GM21528 (cell line): ENCODE measurements at regions not wholly inside any gene's neighbourhood (a gene's known extent, or its start where the extent isn't known, plus 50 kb on each side); places are given as distances from the start of the nearest gene placed in this dataset.

Experiments
- ATAC-seq: cut with Tn5 transposase; IDR thresholded peaks from one replicate; pipeline ENCODE4 v1.9.1; 2021; ENCODE audit warnings: mild to moderate bottlenecking, moderate library complexity; ENCODE audit not compliant: unreplicated experiment, low FRiP score

GRCh38 chr9:121568343-121569265 lies 69.0 kb upstream of the GGTA1 start:
- no peak for ATAC-seq

DNA sequence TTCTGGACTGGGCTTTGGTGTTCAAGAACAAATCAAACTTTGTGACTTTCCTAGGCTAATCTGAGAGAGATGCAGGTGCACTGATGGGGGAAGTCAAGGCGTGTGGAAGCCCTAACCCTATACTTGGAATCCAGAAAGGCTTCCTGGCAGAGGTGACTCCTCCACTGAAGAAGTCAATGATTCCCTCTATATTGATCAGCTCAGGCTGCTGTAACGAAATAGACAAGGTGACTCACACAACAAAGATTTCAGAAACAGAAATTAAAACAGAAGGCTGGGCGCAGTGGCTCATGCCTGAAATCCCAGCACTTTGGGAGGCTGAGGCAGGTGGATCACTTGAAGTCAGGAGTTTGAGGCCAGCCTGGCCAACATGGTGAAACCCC lies 69.6 kb upstream of the GGTA1 start:
- no peak for ATAC-seq

GRCh38 chr9:121572581-121572980 lies 72.9 kb upstream of the GGTA1 start:
- ATAC-seq: no peak

GRCh38 chr9:121573717-121574485 lies 74.3 kb upstream of the GGTA1 start:
- ATAC-seq: no peak

GRCh38 chr9:121574774-121575519 lies 75.3 kb upstream of the GGTA1 start:
- no peak for ATAC-seq

DNA sequence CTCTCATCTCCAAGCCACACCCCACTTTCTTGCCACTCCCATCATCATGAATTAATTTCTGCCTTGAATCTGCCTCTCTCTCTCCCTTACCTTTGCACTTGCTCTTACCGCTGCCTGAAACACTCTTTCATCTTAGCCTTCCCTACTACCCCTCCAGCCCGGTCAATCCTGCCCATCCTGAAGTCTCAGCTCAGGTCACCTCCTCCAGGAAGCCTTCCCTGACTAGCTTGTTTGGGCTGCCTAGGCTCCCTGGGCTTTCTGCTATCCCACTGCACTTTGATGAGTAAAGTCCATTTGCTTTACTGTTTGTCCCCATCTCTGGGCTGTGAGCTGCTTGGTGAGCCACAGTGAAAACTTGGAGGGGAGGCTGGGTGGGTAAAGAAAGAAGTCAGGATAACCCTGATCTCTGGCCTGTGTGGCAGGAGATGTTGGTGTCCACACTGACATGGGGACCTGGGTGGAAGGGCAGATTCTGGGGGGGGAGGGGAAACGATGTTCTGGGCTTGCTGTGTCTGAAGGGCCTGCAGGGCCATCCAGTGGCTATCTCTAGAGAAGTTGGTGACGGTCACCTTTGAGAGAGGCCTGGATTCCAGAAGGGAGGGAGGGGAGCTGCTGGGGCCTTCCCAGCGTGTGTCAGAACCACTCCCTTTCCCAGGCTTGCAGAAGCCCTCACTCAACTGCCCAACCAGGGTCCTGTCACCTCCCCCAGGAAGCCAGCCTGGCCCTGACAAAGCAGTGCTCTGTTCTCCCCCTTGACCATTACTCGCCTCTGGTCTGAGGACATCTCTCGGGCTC lies 75.0 kb upstream of the DAB2IP start:
- no peak for ATAC-seq

DNA sequence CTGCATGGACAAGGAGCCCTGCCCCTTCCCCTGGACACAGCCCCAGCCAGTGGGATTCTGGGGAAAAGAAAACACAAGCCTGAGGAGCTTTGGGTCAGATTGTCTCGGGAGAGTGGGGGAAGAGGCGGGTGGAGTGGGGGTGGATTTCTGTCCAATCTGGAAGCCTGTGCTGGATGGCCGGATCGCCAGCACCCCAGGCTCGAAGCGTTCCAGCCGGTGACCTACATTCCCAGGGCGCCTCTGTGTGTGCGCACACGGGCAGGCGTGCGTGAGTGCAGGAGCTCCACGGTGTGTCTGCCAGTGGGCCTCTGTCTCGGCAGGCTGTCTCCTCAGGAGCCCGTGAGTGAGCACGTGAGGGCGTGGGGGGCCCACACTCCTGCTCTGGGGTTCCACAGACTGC lies 74.3 kb upstream of the DAB2IP start:
- no peak for ATAC-seq

GRCh38 chr9:121577572-121577971 lies 73.9 kb upstream of the DAB2IP start:
- ATAC-seq: no peak

GRCh38 chr9:121581786-121582600 lies 69.4 kb upstream of the DAB2IP start:
- ATAC-seq: no peak

DNA sequence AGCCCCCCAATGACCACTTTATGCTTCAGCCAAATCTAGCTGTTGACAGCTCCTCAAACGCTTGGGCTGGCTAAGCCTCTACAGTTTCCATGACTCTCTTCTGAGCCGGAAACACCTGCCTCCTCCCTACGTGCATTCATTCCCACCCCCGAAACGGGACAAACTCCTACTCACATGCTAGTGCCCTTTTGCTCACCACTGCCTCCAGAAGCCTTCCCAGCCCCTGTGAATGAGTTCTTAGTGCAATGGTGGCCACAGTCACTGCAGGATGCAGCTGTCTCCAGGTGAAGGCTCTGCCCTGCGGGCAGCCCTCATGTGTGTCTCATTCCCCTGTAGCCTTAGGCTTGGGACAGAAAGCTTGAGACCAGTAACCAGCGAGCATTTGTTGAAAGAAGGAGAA lies 68.8 kb upstream of the DAB2IP start:
- ATAC-seq: no peak

- ATAC-seq: no peak
These were observed 67.0 kb upstream of the DAB2IP start for GRCh38 chr9:121584421-121584820.

- ATAC-seq: no peak
These were observed 63.6 kb upstream of the DAB2IP start for GRCh38 chr9:121587863-121588262.

- ATAC-seq: no peak
These were observed 61.4 kb upstream of the DAB2IP start for GRCh38 chr9:121589986-121590385.

DNA sequence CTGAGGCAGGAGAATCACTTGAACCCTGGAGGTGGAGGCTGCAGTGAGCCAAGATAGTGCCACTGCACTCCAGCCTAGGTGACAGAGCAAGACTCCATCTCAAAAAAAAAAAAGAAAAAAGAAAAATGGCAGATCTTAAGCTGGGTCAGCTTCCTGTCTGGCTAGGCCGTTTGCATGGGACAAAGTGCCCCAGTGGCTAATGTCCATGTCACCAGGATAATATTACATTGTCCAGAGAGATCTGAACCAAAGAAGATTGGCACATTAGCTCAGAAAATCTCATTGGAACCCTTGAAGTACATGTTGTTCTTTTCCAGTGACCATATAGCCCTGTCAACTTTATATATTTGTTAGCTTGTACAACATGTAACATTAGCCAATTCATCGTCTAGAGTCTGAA lies 59.2 kb upstream of the DAB2IP start:
- no peak for ATAC-seq

- no peak for ATAC-seq
These were observed 58.4 kb upstream of the DAB2IP start for GRCh38 chr9:121593066-121593465.

DNA sequence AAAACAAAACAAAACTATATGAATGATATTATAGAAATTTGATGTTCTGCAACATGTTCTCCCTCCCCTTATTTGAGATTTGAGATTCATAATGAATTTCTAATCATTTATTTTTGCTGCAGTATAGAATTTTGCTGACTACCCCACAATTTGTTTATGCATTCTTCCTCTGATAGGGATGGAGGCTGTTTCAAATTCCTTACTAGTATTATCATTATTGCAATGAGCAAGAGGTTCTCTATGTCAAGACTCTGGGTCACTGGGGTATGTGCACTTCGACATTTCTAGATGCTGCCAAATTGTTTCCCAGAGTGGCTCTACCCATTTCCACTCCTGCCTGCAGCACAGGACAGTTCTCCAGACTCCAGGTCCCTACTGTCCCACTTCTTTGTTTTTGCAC lies 54.9 kb upstream of the DAB2IP start:
- no peak for ATAC-seq

GRCh38 chr9:121597698-121598166 lies 53.7 kb upstream of the DAB2IP start:
- ATAC-seq: no peak

DNA sequence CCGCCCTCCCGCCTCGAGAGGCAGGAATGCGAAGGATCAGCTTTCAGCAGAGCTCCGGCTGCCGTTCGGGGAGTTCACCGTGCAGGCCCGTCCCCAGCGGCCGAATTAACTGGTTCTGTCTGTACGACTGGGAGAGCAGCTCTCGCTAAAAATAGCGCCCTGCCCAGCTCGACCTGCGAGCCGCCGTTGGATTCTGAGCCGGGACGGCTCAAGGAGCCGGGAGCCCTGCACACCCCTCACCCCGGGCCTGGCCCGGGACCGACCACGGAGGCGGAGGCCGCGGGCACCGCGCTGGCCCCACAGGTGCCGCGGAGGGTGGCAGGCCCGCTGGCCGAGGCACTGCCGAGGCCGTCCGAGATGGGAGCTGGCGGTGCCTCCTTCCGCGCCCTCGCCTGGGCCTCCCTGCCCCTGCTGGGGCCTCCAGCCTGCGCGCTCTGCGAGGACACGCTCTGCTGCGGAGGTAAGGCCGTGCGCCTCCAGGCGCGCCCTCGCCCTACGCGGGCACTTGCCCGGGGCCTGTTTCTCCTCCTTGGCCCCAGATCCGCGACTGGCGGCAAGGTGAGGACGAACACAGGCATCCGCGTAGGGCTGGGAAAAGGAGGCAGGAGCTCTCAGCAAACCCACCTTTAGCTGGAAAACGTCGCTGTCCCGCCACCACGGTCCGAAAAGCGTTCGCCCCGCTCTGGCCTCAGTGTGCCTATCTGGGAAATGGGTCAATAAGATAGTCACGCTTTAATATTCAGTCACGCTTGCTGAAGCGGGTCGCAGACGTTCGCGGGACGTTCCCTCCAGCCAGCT lies 53.1 kb upstream of the DAB2IP start:
- no peak for ATAC-seq
